Neural cell (in vitro differentiated cells): ENCODE measurements at regions not wholly inside any gene's neighbourhood (a gene's known extent, or its start where the extent isn't known, plus 50 kb on each side); places are given as distances from the start of the nearest gene placed in this dataset.

Source experiments
- H2AFZ ChIP-seq: fragments of 200-600, 300-800 bp; sonication (generic), shearing (Covaris generic); 2 replicates; pipeline ENCODE4 v1.6.0; 2014; ENCODE audit warnings: low read depth, mild to moderate bottlenecking, antibody characterized with exemption, low read length, moderate library complexity
- H3F3A ChIP-seq: fragments of 200-600 bp; shearing (Covaris generic); 2 replicates; pipeline ENCODE4 v1.6.1; 2016; ENCODE audit warnings: mild to moderate bottlenecking, moderate library complexity, mixed read lengths, antibody characterized with exemption, low read length; ENCODE audit not compliant: insufficient read depth, poor library complexity, severe bottlenecking
- H3K27ac ChIP-seq: fragments of 200-600, 300-800 bp; sonication (generic), shearing (Covaris generic); 2 replicates; pipeline ENCODE4 v1.5.1; 2014; ENCODE audit warnings: mild to moderate bottlenecking, low read length, moderate library complexity
- H3K27me3 ChIP-seq: fragments of 300-800, 200-600 bp; sonication (generic), shearing (Covaris generic); 2 replicates; pipeline ENCODE4 v1.6.0; 2014; ENCODE audit warnings: mild to moderate bottlenecking, low read depth, low read length, moderate library complexity; ENCODE audit not compliant: insufficient read depth
- H3K36me3 ChIP-seq: fragments of 300-800, 200-600 bp; sonication (generic), shearing (Covaris generic); 2 replicates; pipeline ENCODE4 v1.5.1; 2014; ENCODE audit warnings: mild to moderate bottlenecking, antibody characterized with exemption, low read length, moderate library complexity; ENCODE audit not compliant: insufficient read depth
- H3K4me2 ChIP-seq: fragments of 300-800, 200-600 bp; sonication (generic), shearing (Covaris generic); 2 replicates; pipeline ENCODE4 v1.6.0; 2014; ENCODE audit warnings: mild to moderate bottlenecking, low read length
- H3K4me3 ChIP-seq: fragments of 300-800, 200-600 bp; sonication (generic), shearing (Covaris generic); 2 replicates; pipeline ENCODE4 v1.5.1; 2014; ENCODE audit warnings: mild to moderate bottlenecking, low read length, moderate library complexity
- H3K79me2 ChIP-seq: fragments of 200-600 bp; shearing (Covaris generic); replicated peaks from 2 replicates; pipeline ENCODE4 v1.6.0; 2014; ENCODE audit warnings: mild to moderate bottlenecking, low read length, moderate library complexity; ENCODE audit not compliant: insufficient read depth
- H3K9ac ChIP-seq: fragments of 300-800, 200-600 bp; sonication (generic), shearing (Covaris generic); 2 replicates; pipeline ENCODE4 v1.6.1; 2016; ENCODE audit warnings: mild to moderate bottlenecking, low read length, mixed read lengths
- H3K9me2 ChIP-seq: fragments of 200-600 bp; shearing (Covaris generic); 2 replicates; pipeline ENCODE4 v1.6.1; 2016; ENCODE audit warnings: mild to moderate bottlenecking, low read length, mixed read lengths; ENCODE audit not compliant: insufficient read depth
- H3K9me3 ChIP-seq: fragments of 200-600, 300-800 bp; sonication (generic), shearing (Covaris generic); 2 replicates; pipeline ENCODE4 v1.6.1; 2016; ENCODE audit warnings: mild to moderate bottlenecking, mixed run types, low read length, moderate library complexity, mixed read lengths
- H4K20me1 ChIP-seq: fragments of 200-600 bp; shearing (Covaris generic); 2 replicates; pipeline ENCODE4 v1.6.1; 2016; ENCODE audit warnings: mild to moderate bottlenecking, mixed run types; ENCODE audit not compliant: insufficient read depth
- CTCF ChIP-seq: fragments of 450-650 bp; IDR thresholded peaks from 2 replicates; pipeline ENCODE4 v1.5.1; 2014; ENCODE audit warnings: antibody characterized with exemption, mild to moderate bottlenecking, moderate library complexity; ENCODE audit not compliant: poor library complexity, severe bottlenecking
- EP300 ChIP-seq: fragments of 450-650 bp; conservative IDR thresholded peaks from 2 replicates; pipeline ENCODE4 v1.6.1; 2014; ENCODE audit warnings: antibody characterized with exemption, mild to moderate bottlenecking, moderate library complexity; ENCODE audit not compliant: poor library complexity, severe bottlenecking
- EZH2 ChIP-seq: fragments of 200-600, 300-800 bp; shearing (Covaris generic), sonication (generic); IDR thresholded peaks from 2 replicates; pipeline ENCODE4 v1.6.1; 2014; ENCODE audit warnings: antibody characterized with exemption, low read length, borderline replicate concordance, mild to moderate bottlenecking; ENCODE audit not compliant: insufficient read depth, poor library complexity, severe bottlenecking
- MXI1 ChIP-seq: fragments of 450-650 bp; conservative IDR thresholded peaks from 2 replicates; pipeline ENCODE4 v1.6.1; 2014; ENCODE audit warnings: antibody characterized with exemption, mild to moderate bottlenecking; ENCODE audit not compliant: poor library complexity, severe bottlenecking
- POLR2AphosphoS5 ChIP-seq: IDR thresholded peaks from 2 replicates; pipeline ENCODE4 v1.6.1; 2012
- RAD21 ChIP-seq: fragments of 450-650 bp; conservative IDR thresholded peaks from 2 replicates; pipeline ENCODE4 v1.6.1; 2014; ENCODE audit warnings: antibody characterized with exemption, mild to moderate bottlenecking, moderate library complexity
- REST ChIP-seq: IDR thresholded peaks from 2 replicates; pipeline ENCODE4 v1.6.1; 2012; ENCODE audit warnings: borderline replicate concordance
- SMC3 ChIP-seq: fragments of 450-650 bp; conservative IDR thresholded peaks from 2 replicates; pipeline ENCODE4 v1.6.1; 2014; ENCODE audit warnings: antibody characterized with exemption, mild to moderate bottlenecking, moderate library complexity; ENCODE audit not compliant: poor library complexity
- TAF1 ChIP-seq: IDR thresholded peaks from 2 replicates; pipeline ENCODE4 v1.6.1; 2012; ENCODE audit warnings: low read depth

- Histone ChIP-seq H3K79me2 (no peaks in the 10 kb centered on the region), H3K27me3 (no peaks in the 10 kb centered on the region), H4K20me1 (no peaks in the 10 kb centered on the region), H3F3A (no peaks in the 10 kb centered on the region), H2AFZ (no peak overlapping the region), H3K9me2 (no peaks in the 10 kb centered on the region), H3K27ac (no peak overlapping the region), H3K4me2 (no peak overlapping the region), H3K36me3 (no peaks in the 10 kb centered on the region), H3K9ac (no peak overlapping the region), H3K9me3 (no peaks in the 10 kb centered on the region), H3K4me3 (no peak overlapping the region)
- no peak for TF ChIP-seq SMC3
- TF ChIP-seq CTCF, result no peak
- no peak for TF ChIP-seq MXI1
- no peak for TF ChIP-seq EP300
- no peak for TF ChIP-seq EZH2
- no peak for TF ChIP-seq RAD21
- no peak for TF ChIP-seq POLR2AphosphoS5
- no peak for TF ChIP-seq TAF1
- no peak for TF ChIP-seq REST
These were observed 206.2 kb upstream of the ADAMTS9 start for GRCh38 chr3:64894006-64894405.

GRCh38 chr3:64892671-64893309, 205.0 kb upstream of the ADAMTS9 start:
- H3K27me3 ChIP-seq, result no peaks in the 10 kb centered on the region
- TF ChIP-seq MXI1 (no peak), TAF1 (no peak)
- H4K20me1 ChIP-seq, result no peaks in the 10 kb centered on the region

GRCh38 chr3:64891021-64891420, 203.2 kb upstream of the ADAMTS9 start:
- Histone ChIP-seq H3K79me2 (no peaks in the 10 kb centered on the region), H2AFZ (no peak overlapping the region), H3F3A (no peaks in the 10 kb centered on the region), H3K36me3 (no peaks in the 10 kb centered on the region), H3K4me3 (no peak overlapping the region), H3K27me3 (no peaks in the 10 kb centered on the region), H3K4me2 (no peak overlapping the region), H4K20me1 (no peaks in the 10 kb centered on the region), H3K9ac (no peak overlapping the region), H3K9me2 (no peaks in the 10 kb centered on the region), H3K9me3 (no peaks in the 10 kb centered on the region), H3K27ac (no peak overlapping the region)
- no peak for TF ChIP-seq RAD21

More at GRCh38 chr3:64892671-64893309, 205.0 kb upstream of the ADAMTS9 start:
- Histone ChIP-seq H3K27ac (no peak overlapping the region), H3K36me3 (no peaks in the 10 kb centered on the region), H3K9me2 (no peaks in the 10 kb centered on the region), H3K9ac (no peak overlapping the region), H3K9me3 (no peaks in the 10 kb centered on the region), H3F3A (no peaks in the 10 kb centered on the region), H2AFZ (no peak overlapping the region), H3K79me2 (no peaks in the 10 kb centered on the region), H3K4me3 (no peak overlapping the region), H3K4me2 (no peak overlapping the region)
